ENCODE measurements at regions not wholly inside any gene's neighbourhood (a gene's known extent, or its start where the extent isn't known, plus 50 kb on each side); places are given as distances from the start of the nearest gene placed in this dataset.

DNA sequence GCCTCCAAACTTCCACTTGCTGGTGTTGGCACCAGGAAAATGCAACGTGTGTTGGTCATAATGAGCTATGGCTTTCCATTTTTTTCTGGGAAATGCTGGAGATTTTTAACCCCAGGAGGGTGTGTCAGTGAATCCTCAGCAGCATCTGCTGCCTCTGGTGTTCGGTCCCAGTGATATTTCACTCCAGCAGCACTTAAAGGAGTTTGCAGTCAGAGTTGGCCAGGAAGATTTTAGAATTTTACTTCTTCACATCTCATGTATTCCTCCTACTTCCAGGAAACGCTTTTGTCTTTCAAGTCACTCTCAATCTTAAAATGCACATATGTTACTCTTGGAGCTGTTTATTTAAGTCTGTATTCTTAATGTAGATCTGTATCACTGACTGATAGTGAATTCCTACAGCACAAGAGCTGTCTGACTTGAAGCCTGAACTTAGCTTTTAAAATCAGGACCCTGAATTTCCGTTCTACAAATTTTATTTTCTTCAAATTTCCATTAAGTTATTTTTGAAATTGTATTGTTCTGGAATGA lies 903.4 kb upstream of the SLC10A2 start:
- H3K27me3 ChIP-seq (ENCODE audit: control insufficient read depth, low read length) = no peaks in the 10 kb centered on the region
- H3K79me2 ChIP-seq (ENCODE audit: control insufficient read depth, low read length) = no peaks in the 10 kb centered on the region
- H3K4me3 ChIP-seq (ENCODE audit: low read length) = no peak overlapping the region
- H3F3A ChIP-seq (ENCODE audit: control insufficient read depth, insufficient read depth) = no peaks in the 10 kb centered on the region
- H3K36me3 ChIP-seq (ENCODE audit: control insufficient read depth, low read length) = no peaks in the 10 kb centered on the region
- H3K4me1 ChIP-seq (ENCODE audit: control insufficient read depth, low read length) = no peaks in the 10 kb centered on the region
- TF ChIP-seq EZH2phosphoT487 (IDR thresholded peaks at IDR 0.05; ENCODE audit: borderline replicate concordance, low read length) (no peak), CTCF (IDR thresholded peaks at IDR 0.05; ENCODE audit: low read depth, low read length, poor library complexity, severe bottlenecking) (no peak)
- no peaks in the 10 kb centered on the region for H3K9me2 ChIP-seq (replicated peaks; ENCODE audit: control insufficient read depth, low read length)
- no peak overlapping the region for H3K4me2 ChIP-seq (ENCODE audit: low read length)
- no peak overlapping the region for H3K27ac ChIP-seq (ENCODE audit: low read depth, low read length)
- H4K20me1 ChIP-seq (ENCODE audit: control insufficient read depth, insufficient read depth, low read depth, low read length) = no peaks in the 10 kb centered on the region
- H3K9me3 ChIP-seq (ENCODE audit: control insufficient read depth, insufficient read depth, low read length) = no peaks in the 10 kb centered on the region

- Histone ChIP-seq H3F3A (ENCODE audit: control insufficient read depth, insufficient read depth) (no peaks in the 10 kb centered on the region), H3K27ac (ENCODE audit: low read depth, low read length) (no peak overlapping the region), H3K9me3 (ENCODE audit: control insufficient read depth, insufficient read depth, low read length) (no peaks in the 10 kb centered on the region), H3K79me2 (ENCODE audit: control insufficient read depth, low read length) (no peaks in the 10 kb centered on the region), H3K36me3 (ENCODE audit: control insufficient read depth, low read length) (no peaks in the 10 kb centered on the region), H3K27me3 (ENCODE audit: control insufficient read depth, low read length) (no peaks in the 10 kb centered on the region), H3K4me1 (ENCODE audit: control insufficient read depth, low read length) (no peaks in the 10 kb centered on the region), H3K9me2 (replicated peaks; ENCODE audit: control insufficient read depth, low read length) (no peaks in the 10 kb centered on the region), H3K4me3 (ENCODE audit: low read length) (no peak overlapping the region), H4K20me1 (ENCODE audit: control insufficient read depth, insufficient read depth, low read depth, low read length) (no peaks in the 10 kb centered on the region), H3K4me2 (ENCODE audit: low read length) (no peak overlapping the region)
- TF ChIP-seq CTCF (IDR thresholded peaks at IDR 0.05; ENCODE audit: low read depth, low read length, poor library complexity, severe bottlenecking) = no peak
Observed at GRCh38 chr13:103965506-103966243, 899.5 kb upstream of the SLC10A2 start.

DNA sequence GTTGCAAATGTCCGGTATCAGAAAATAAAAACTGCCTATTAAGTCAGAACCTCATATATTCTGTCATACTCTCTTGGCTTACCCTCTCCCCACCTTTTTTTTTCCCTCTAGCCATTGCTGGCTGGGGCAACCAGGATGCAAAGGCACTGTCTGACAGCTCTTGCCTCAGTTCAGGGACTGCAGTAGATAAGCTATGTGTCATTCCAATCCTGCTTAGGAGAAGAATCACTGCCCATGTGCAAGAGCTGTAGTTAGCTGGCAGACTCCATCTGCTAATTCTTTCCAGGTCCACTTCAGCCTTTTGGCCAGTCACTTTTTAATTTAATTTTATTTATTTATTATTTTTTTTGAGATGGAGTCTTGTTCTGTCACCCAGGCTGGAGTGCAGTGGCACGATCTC lies 895.6 kb upstream of the SLC10A2 start:
- H3K4me2 ChIP-seq (ENCODE audit: low read length) = no peak overlapping the region
- no peak overlapping the region for H3K4me3 ChIP-seq (ENCODE audit: low read length)
- H3K27me3 ChIP-seq (ENCODE audit: control insufficient read depth, low read length) = no peaks in the 10 kb centered on the region
- H3F3A ChIP-seq (ENCODE audit: control insufficient read depth, insufficient read depth) = no peaks in the 10 kb centered on the region
- H3K4me1 ChIP-seq (ENCODE audit: control insufficient read depth, low read length) = no peaks in the 10 kb centered on the region
- no peaks in the 10 kb centered on the region for H3K79me2 ChIP-seq (ENCODE audit: control insufficient read depth, low read length)
- no peaks in the 10 kb centered on the region for H3K36me3 ChIP-seq (ENCODE audit: control insufficient read depth, low read length)
- H3K9me2 ChIP-seq (replicated peaks; ENCODE audit: control insufficient read depth, low read length) = no peaks in the 10 kb centered on the region
- no peaks in the 10 kb centered on the region for H3K9me3 ChIP-seq (ENCODE audit: control insufficient read depth, insufficient read depth, low read length)
- H3K27ac ChIP-seq (ENCODE audit: low read depth, low read length) = no peak overlapping the region
- TF ChIP-seq CTCF (IDR thresholded peaks at IDR 0.05; ENCODE audit: low read depth, low read length, poor library complexity, severe bottlenecking) = no peak
- no peak for TF ChIP-seq EZH2phosphoT487 (IDR thresholded peaks at IDR 0.05; ENCODE audit: borderline replicate concordance, low read length)
- no peaks in the 10 kb centered on the region for H4K20me1 ChIP-seq (ENCODE audit: control insufficient read depth, insufficient read depth, low read depth, low read length)
